Peyer's patch (tissue), 4 donors: ENCODE measurements at regions not wholly inside any gene's neighbourhood (a gene's known extent, or its start where the extent isn't known, plus 50 kb on each side); places are given as distances from the start of the nearest gene placed in this dataset.

ENCODE experiments used
- POLR2A ChIP-seq, 2 donors: fragments of 450-650 bp; IDR thresholded peaks; one replicate each; pipeline ENCODE4 v1.5.1; 2017; ENCODE audit warnings: antibody characterized with exemption in 2 of 2, mild to moderate bottlenecking in 2 of 2, moderate library complexity in 2 of 2
- TF ChIP-seq, protein P1 (sequence below), 6 experiments: fragments of 450-650 bp in 4 of 6; fragments of 200-600 bp in 2 of 6; sonication (generic) in 1 of 6; IDR thresholded peaks; one replicate each; pipeline ENCODE4 v1.5.1; 2017 to 2019; ENCODE audit warnings: antibody characterized with exemption in 6 of 6, mild to moderate bottlenecking in 3 of 6, moderate library complexity in 1 of 6

DNA sequence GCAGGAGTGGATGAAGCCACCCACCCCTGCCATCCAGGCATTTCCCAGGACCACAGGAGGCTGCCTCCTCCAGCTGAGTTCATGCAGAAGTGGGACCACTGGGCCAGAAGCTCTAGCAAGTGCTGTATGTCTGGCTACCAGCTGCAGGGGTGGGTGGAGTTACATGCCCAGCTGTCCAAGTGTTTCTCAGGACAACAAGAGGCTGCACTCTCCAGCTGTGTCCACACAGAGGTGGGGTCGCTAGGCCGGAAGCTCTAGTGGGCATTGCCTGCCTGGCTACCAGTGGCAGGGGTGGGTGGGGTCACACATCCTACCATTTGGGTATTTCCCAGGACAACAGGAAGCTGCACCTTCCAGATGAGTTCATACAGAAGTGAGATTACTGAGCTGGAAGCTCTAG lies 234.0 kb upstream of the PPP2R3A start:
- no peak for TF ChIP-seq POLR2A (IDR thresholded peaks at IDR 0.05)
- TF ChIP-seq, protein P1, sequence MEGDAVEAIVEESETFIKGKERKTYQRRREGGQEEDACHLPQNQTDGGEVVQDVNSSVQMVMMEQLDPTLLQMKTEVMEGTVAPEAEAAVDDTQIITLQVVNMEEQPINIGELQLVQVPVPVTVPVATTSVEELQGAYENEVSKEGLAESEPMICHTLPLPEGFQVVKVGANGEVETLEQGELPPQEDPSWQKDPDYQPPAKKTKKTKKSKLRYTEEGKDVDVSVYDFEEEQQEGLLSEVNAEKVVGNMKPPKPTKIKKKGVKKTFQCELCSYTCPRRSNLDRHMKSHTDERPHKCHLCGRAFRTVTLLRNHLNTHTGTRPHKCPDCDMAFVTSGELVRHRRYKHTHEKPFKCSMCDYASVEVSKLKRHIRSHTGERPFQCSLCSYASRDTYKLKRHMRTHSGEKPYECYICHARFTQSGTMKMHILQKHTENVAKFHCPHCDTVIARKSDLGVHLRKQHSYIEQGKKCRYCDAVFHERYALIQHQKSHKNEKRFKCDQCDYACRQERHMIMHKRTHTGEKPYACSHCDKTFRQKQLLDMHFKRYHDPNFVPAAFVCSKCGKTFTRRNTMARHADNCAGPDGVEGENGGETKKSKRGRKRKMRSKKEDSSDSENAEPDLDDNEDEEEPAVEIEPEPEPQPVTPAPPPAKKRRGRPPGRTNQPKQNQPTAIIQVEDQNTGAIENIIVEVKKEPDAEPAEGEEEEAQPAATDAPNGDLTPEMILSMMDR (IDR thresholded peaks at IDR 0.05): no peak
